Activated CD4-positive, alpha-beta T cell treated with anti-CD3 and anti-CD28 coated beads for 24 hours (primary cell): ENCODE measurements at regions not wholly inside any gene's neighbourhood (a gene's known extent, or its start where the extent isn't known, plus 50 kb on each side); places are given as distances from the start of the nearest gene placed in this dataset.
"Not testable (repeated sequence)": the region's sequence is repeated elsewhere in the genome, so short reads cannot be mapped to it uniquely, and the experiment has no call there.

ENCODE experiments used
- DNase-seq, 2 donors: peaks; one replicate each; pipeline ENCODE4 v3.0.0-alpha.2; 2020; ENCODE audit warnings: low read depth in 2 of 2

DNA sequence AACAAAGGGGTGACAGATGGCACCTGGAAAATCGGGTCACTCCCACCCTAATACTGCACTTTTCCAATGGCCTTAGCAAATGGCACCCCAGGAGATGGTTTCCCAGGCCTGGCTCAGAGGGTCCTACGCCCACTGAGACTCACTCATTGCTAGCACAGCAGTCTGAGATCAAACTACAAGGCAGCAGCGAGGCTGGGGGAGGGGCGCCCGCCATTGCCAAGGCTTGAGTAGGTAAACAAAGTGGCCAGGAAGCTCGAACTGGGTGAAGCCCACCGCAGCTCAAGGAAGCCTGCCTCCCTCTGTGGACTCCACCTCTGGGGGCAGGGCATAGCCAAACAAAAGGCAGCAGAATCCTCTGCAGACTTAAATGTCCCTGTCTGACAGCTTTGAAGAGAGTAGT is 467.2 kb downstream of the EPHA7 start:
- DNase-seq: not testable (repeated sequence)

DNA sequence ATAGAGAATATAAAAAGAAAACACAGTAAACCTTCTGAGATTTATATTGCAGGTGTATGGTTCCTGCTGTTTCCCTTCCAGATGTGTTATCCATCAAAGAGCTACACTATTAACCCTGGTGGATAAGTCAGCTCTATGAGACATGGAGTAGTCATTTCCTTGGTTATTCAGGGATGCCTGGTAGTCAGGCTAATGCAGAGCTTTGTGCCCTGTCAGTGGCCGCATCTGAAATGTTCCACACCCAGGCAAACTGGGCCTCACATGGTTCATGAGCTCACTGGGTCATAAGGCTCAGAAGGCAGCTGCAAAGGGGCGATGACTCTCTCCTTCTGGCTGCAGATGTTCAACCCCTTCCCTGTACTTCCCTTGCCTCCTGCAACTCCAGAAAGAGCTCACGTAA is 473.6 kb downstream of the EPHA7 start:
- DNase-seq: no peak

- DNase-seq: no peak
Measured at GRCh38 chr6:92944132-92944531, 475.2 kb downstream of the EPHA7 start.

- no peak for DNase-seq
Measured at GRCh38 chr6:92942549-92942948, 476.8 kb downstream of the EPHA7 start.

GRCh38 chr6:92934625-92935024 is 484.7 kb downstream of the EPHA7 start:
- no peak for DNase-seq

- DNase-seq: no peak
Measured at GRCh38 chr6:92930171-92930570, 489.2 kb downstream of the EPHA7 start.

DNA sequence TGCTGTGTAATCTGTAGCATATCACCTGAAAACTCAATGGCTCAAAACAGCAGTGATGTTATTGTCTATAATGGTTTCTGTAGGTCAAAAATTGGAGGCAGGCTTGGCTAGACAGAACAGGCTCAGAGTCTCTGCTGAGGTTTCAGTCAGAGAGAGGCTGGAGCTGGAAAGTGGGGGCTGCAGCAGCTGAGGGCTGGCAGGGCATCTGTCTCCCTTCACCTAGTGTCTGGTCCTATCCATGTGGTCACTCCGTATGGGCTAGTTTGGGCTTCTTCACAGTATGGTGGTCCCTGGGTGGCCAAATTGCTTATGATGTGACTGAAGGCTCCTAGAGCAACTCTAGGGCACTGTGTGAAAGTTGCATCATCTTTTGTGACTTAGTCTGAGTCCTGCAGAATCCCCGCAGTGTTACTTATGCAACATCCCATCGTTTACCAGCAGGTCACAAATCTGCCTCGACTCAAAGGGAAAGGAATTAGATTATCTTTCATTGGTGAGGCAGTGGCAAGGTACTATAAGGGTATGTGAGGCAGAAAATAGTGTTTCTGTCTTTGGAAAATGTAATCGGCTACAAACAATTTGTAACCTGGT is 497.0 kb downstream of the EPHA7 start:
- no peak for DNase-seq

DNA sequence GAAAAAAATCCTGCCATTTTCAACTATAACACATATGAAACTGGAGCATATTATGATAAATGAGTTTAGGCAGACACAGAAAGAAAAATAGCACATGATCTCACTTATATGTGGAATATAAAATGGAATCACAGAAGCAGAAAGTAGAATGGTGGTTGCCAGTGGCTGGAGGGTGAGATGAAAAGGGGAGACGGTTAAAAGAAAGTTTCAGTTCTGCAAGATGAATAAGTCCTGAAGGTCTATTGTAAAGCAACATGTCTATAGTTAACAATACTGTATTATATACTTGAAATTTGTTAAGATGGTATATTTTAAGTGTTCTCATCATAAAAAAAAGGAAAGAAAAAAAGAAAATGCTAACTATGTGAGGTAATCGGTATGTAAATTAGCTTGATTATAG is 503.9 kb downstream of the EPHA7 start:
- no peak for DNase-seq

GRCh38 chr6:92911301-92911700 is 508.1 kb downstream of the EPHA7 start:
- DNase-seq: no peak

DNA sequence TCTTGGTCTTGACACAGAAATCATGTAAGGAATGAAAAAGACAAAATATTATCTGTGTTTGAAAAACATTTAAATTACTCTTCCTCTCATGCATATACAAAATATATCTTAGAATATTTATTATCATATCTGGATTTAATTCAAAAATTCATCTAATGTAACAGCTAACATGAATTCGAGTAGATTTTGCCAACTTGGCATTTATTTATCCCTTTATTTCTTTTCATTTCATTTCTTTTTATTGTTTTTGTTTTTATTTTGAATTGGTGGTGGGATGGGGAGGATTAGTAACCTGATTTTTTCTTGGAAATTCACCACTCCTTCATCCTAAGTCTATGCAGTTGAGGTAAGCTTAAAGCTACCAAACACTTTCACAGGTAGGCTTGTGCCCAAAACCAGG is 508.7 kb downstream of the EPHA7 start:
- no peak for DNase-seq

DNA sequence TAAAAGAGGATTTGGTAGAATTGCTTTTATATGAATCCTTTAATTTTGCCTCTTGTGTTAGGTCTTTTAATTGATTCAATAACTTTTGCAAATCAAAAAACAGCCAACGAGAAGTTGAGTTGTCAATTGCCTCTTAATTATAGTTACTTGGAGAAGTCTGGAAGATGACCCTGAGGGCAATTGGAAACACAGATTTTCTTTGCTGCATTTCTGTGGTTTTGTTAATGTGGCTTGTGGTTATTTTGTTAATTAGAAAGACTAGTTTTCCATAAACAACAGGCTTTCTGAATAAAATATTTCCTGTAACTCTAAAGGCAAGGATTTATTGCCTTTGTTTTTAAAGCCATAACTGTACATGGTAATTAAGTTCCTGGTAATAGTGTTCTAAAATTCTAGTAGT is 513.0 kb downstream of the EPHA7 start:
- no peak for DNase-seq

GRCh38 chr6:92893741-92894140 is 525.6 kb downstream of the EPHA7 start:
- DNase-seq: no peak

DNA sequence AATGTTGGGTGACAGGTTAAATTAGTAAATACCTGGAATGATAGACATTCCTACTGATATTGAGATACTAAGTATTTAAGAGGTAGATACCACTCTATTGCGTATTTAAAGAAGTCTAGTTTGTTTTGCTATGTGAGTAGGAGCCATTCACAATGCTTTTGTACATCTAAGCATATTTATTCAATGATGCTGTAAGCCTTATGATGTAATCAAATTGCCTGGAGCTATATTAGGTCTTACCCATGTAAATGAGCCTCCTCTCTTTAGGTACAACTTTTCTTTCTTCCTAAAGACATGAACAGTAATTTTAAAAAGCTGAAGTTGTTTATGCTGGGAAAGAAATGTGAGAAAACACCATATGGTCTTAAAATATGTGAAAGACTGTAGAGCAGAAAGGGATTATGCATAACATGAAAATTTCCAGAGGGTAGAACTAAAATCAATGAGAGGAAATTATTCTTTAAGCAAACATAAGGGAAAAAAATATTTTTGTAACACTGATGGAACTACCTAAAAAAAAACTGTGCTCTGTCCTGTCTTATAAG is 526.7 kb downstream of the EPHA7 start:
- no peak for DNase-seq

GRCh38 chr6:92888316-92888715 is 531.0 kb downstream of the EPHA7 start:
- DNase-seq: no peak

- no peak for DNase-seq
Measured at GRCh38 chr6:92887871-92888270, 531.5 kb downstream of the EPHA7 start.

DNA sequence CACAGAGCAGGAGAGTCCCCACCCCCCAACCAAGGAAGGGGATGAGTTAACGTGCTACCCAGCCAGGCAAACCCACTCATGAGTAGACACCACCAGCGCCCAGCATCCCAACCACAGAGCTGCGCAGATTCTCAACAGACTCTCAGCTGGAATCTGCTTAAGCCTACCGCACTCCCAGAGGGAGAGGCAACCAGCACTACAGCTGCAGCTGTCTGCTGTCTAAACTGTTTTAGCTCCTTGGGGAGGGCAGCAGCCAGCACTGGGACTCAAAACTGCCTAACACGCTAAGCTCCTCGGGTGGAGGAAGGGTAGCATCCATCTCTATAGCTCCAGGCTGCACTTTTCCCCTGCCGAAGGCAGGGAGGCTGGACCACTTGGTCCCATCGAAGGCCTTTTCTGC is 539.8 kb downstream of the EPHA7 start:
- DNase-seq: no peak

DNA sequence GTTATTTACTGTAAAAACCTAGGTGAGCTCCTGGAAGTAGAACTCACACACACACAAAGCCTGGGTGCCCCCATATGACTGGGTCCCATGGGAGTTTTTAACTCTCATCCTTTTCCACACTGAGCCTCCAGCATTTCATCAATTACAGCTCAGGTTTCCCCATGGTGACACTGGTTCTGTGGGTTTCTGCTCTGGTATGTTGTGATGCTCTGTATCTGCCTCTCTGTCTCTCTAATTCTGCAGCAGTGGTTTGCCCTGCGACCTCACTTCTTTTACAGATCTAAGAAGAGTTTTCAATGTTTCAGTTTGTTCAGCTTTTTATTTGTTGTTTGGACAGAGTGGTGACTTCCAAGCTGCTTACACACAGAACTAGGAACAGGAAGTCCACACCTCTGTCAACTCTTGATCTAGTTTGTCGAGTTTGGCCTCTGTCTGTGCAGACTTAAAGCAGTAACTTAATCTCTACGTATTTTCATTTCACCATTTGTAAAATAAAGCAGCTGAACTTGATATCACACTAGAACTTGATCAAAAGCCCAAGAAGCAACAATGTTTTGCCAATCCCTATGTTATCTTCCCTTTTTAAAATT is 554.3 kb downstream of the EPHA7 start:
- DNase-seq: no peak

DNA sequence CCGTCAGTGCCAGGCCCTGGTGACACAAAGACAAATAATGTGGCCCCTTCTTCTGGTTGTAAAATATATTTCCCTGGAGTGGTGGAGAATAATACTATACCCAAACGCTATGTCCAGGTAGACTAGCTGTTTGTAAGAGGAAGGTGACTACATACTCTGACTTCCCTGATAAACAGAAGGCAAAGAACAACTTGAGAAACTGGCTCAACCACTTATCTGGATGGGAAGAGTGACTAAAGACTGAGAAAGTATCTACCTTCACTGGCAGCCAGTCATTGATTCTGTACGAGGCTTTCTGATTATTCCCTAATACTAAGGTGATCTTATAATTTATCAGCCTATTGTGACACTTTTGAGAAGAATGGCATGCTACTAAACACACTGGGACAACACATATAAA is 569.7 kb downstream of the EPHA7 start:
- no peak for DNase-seq

GRCh38 chr6:92848901-92849300 is 570.5 kb downstream of the EPHA7 start:
- no peak for DNase-seq

DNA sequence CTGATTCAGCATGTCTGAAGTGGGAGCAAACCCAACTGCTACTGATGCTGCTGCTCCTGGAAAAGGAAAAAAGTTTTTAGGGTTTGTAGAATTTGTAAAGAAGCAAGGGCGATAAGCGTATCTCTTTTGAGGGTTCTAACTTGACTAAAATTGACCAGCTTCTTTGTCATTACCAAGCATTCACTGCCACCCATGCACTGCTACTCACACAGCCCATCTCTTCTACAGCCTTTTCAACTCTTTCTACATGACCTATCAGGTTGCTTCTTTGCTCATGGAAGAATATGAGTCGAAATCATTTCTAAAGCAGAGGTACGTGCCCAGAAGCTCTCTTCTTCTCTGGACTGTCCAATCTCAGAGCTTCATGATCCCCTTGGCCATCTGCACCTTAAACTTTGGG is 570.9 kb downstream of the EPHA7 start:
- no peak for DNase-seq

DNA sequence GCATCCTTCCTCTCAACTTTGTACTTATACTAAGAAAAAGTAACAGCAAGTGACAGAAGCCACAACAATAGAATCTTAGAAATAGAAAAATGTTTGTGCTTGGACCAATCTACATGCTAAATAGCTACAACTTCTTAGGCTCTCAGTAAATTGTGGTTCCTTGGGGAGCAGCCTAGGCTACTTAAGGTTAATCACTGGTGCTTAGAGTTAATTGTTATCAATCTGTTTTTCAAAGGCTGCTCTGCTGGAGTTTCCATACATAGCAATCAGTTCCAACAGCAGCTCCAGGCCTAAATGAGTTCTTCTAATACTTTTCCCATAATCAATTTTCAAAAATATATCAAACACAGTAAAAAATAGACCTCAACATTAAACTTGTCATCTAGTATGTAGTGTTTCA is 571.4 kb downstream of the EPHA7 start:
- no peak for DNase-seq

GRCh38 chr6:92840246-92840930 is 579.0 kb downstream of the EPHA7 start:
- no peak for DNase-seq

DNA sequence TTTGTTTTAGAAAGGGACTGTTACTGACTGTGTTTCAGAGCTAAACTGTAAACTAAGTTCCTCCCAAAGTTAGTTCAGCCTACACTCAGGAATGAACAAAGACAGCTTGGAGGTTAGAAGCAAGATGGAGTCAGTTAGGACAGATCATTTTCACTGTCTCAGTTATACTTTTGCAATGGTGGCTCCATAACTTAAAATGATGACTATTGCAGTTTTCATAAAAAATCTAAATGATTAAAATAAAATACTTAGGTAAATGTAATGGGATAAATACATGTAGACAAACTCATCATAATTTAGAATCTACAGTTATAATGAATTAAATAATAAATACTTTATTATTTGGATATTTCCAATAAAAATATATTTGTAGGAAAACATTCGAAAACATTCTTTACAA is 590.6 kb downstream of the EPHA7 start:
- DNase-seq: no peak
